HCT116 (cell line): ENCODE measurements at regions not wholly inside any gene's neighbourhood (a gene's known extent, or its start where the extent isn't known, plus 50 kb on each side); places are given as distances from the start of the nearest gene placed in this dataset.

ENCODE experiments used
- ATAC-seq: fragments of 200-7000 bp; cut with Tn5 transposase; 2 replicates; pipeline ENCODE4 v1.9.1; 2020; ENCODE audit warnings: mild to moderate bottlenecking, moderate library complexity
- BruUV-seq: library from RNA; stranded (reverse); fragments of 400-500 nt; replicated peaks from 2 replicates; lab custom pipeline; 2021; lab: Mats Ljungman, UMichigan
- CTCF ChIA-PET: fragments of 300-600 bp; sonication (Branson Sonifier 250); formaldehyde crosslinking; loops from one replicate; lab custom pipeline; 2021; ENCODE audit warnings: antibody characterized with exemption; lab: Charles Lee
- POLR2A ChIA-PET: fragments of 300-600, 350-600 bp; sonication (Branson Sonifier 250); formaldehyde crosslinking; loops from one replicate; lab custom pipeline; 2021; ENCODE audit warnings: antibody characterized with exemption; lab: Charles Lee
- RAD21 ChIA-PET, 2 experiments: fragments of 300-600 bp; sonication (Branson Sonifier 250); formaldehyde crosslinking; loops; one replicate each; lab custom pipeline; 2023; ENCODE audit warnings: low total read pairs in 2 of 2; ENCODE audit not compliant: uncharacterized antibody in 2 of 2, unreplicated experiment in 2 of 2, low non-redundant PET in 1 of 2; lab: Charles Lee
- DNase-seq: peaks from one replicate; pipeline ENCODE4 v3.0.0-alpha.2; 2010; ENCODE audit warnings: low read depth, low spot score
- H2AFZ ChIP-seq: fragments of 200-600 bp; shearing (Covaris generic), sonication (generic); 2 replicates; pipeline ENCODE4 v1.6.1; 2017; ENCODE audit warnings: low read depth, mixed run types, mixed read lengths, antibody characterized with exemption, low read length; ENCODE audit not compliant: poor library complexity, severe bottlenecking
- H3K27ac ChIP-seq: 2 replicates; pipeline ENCODE4 v1.5.1; 2012; ENCODE audit warnings: low read depth, low read length
- H3K27me3 ChIP-seq: fragments of 200-600 bp; sonication (generic); 2 replicates; pipeline ENCODE4 v1.6.1; 2016; ENCODE audit warnings: mixed run types, low read length, mixed read lengths; ENCODE audit not compliant: insufficient read depth
- H3K36me3 ChIP-seq, 2 experiments: fragments of 200-500 bp in 1 of 2; fragments of 200-600 bp in 1 of 2; sonication (Bioruptor generic) in 1 of 2; sonication (generic) in 1 of 2; 2 replicates each; pipeline versions ENCODE4 v1.5.1 to v1.6.1; 2014 to 2016; ENCODE audit warnings: low read length in 2 of 2, inconsistent platforms in 1 of 2, mixed read lengths in 1 of 2, mixed run types in 1 of 2; ENCODE audit not compliant: insufficient read depth in 2 of 2, control insufficient read depth in 1 of 2
- H3K4me1 ChIP-seq, 2 experiments: fragments of 200-600 bp in 1 of 2; sonication (generic) in 1 of 2; 2 replicates each; pipeline versions ENCODE4 v1.5.1 to v1.6.1; 2012 to 2017; ENCODE audit warnings: low read length in 2 of 2, inconsistent platforms in 1 of 2, mild to moderate bottlenecking in 1 of 2, mixed read lengths in 1 of 2, mixed run types in 1 of 2, moderate library complexity in 1 of 2; ENCODE audit not compliant: insufficient read depth in 2 of 2, control insufficient read depth in 1 of 2
- H3K4me2 ChIP-seq: fragments of 200-600 bp; sonication (generic); 2 replicates; pipeline ENCODE4 v1.6.1; 2017; ENCODE audit warnings: mixed run types, low read length, mixed read lengths
- H3K4me3 ChIP-seq, 2 experiments: fragments of 200-600 bp in 1 of 2; sonication (generic) in 1 of 2; replicated peaks in 1 of 2; 2 replicates each; pipeline ENCODE4 v1.5.1; 2011 to 2016; ENCODE audit warnings: low read length in 2 of 2, control low read depth in 1 of 2, low read depth in 1 of 2, mild to moderate bottlenecking in 1 of 2, mixed read lengths in 1 of 2, mixed run types in 1 of 2
- H3K79me2 ChIP-seq: fragments of 200-600 bp; sonication (generic); 2 replicates; pipeline ENCODE4 v1.6.1; 2017; ENCODE audit warnings: mild to moderate bottlenecking, mixed run types, low read length, moderate library complexity, mixed read lengths; ENCODE audit not compliant: insufficient read depth
- H3K9ac ChIP-seq: fragments of 200-600 bp; sonication (generic); 2 replicates; pipeline ENCODE4 v1.6.1; 2016; ENCODE audit warnings: low read length, mixed read lengths
- H3K9me2 ChIP-seq: fragments of 200-600 bp; sonication (generic), shearing (Covaris generic); 2 replicates; pipeline ENCODE4 v1.6.1; 2017; ENCODE audit warnings: mixed run types, mild to moderate bottlenecking, moderate library complexity; ENCODE audit not compliant: insufficient read depth
- H3K9me3 ChIP-seq, 2 experiments: fragments of 200-500 bp in 1 of 2; fragments of 200-600 bp in 1 of 2; sonication (Bioruptor generic) in 1 of 2; sonication (generic) in 1 of 2; 2 replicates each; pipeline ENCODE4 v1.6.1; 2014 to 2017; ENCODE audit warnings: low read length in 2 of 2, mixed read lengths in 2 of 2, inconsistent platforms in 1 of 2, low read depth in 1 of 2, mild to moderate bottlenecking in 1 of 2, mixed run types in 1 of 2, moderate library complexity in 1 of 2; ENCODE audit not compliant: control insufficient read depth in 1 of 2, insufficient read depth in 1 of 2
- H4K20me1 ChIP-seq: fragments of 200-600 bp; sonication (generic), shearing (Covaris generic); 2 replicates; pipeline ENCODE4 v1.6.1; 2017; ENCODE audit warnings: mixed run types, mild to moderate bottlenecking, moderate library complexity; ENCODE audit not compliant: insufficient read depth
- CBX3 ChIP-seq: IDR thresholded peaks from 2 replicates; pipeline ENCODE4 v1.6.1; 2012; ENCODE audit warnings: low read depth
- CEBPB ChIP-seq: IDR thresholded peaks from 2 replicates; pipeline ENCODE4 v1.6.1; 2012; ENCODE audit warnings: low read depth
- EGR1 ChIP-seq: IDR thresholded peaks from 2 replicates; pipeline ENCODE4 v1.6.1; 2012; ENCODE audit warnings: low read depth
- EZH2 ChIP-seq: fragments of 200-600 bp; sonication (generic); IDR thresholded peaks from 2 replicates; pipeline ENCODE4 v1.6.1; 2017; ENCODE audit warnings: antibody characterized with exemption, mixed run types
- FOSL1 ChIP-seq: IDR thresholded peaks from 2 replicates; pipeline ENCODE4 v1.6.1; 2012; ENCODE audit warnings: low read depth
- RAD21 ChIP-seq: IDR thresholded peaks from 2 replicates; pipeline ENCODE4 v1.6.1; 2012; ENCODE audit warnings: low read depth, mild to moderate bottlenecking
- SIN3A ChIP-seq: IDR thresholded peaks from 2 replicates; pipeline ENCODE4 v1.6.1; 2012; ENCODE audit warnings: low read depth
- TCF7L2 ChIP-seq: IDR thresholded peaks from 2 replicates; pipeline ENCODE4 v1.7.0; 2011; ENCODE audit warnings: borderline replicate concordance, inconsistent platforms; ENCODE audit not compliant: insufficient read depth, insufficient read length; ENCODE audit errors: extremely low read depth
- YY1 ChIP-seq: IDR thresholded peaks from 2 replicates; pipeline ENCODE4 v1.6.1; 2011; ENCODE audit warnings: low read length, low read depth, moderate library complexity, mild to moderate bottlenecking; ENCODE audit not compliant: insufficient replicate concordance; ENCODE audit errors: extremely low read depth
- intact Hi-C: fragments of 100-400 bp; cut with micrococcal nuclease; formaldehyde crosslinking; loops from 2 replicates; pipeline ENCODE4 v1.10.0; 2022
- TF ChIP-seq, protein P1 (sequence below): IDR thresholded peaks from 2 replicates; pipeline ENCODE4 v1.6.1; 2012
- TF ChIP-seq, protein P2 (sequence below): IDR thresholded peaks from 2 replicates; pipeline ENCODE4 v1.6.1; 2011; ENCODE audit warnings: mild to moderate bottlenecking, low read length, moderate library complexity; ENCODE audit not compliant: insufficient replicate concordance; ENCODE audit errors: extremely low read depth
- TF ChIP-seq, protein P3 (sequence below): IDR thresholded peaks from 2 replicates; pipeline ENCODE4 v1.6.1; 2012

DNA sequence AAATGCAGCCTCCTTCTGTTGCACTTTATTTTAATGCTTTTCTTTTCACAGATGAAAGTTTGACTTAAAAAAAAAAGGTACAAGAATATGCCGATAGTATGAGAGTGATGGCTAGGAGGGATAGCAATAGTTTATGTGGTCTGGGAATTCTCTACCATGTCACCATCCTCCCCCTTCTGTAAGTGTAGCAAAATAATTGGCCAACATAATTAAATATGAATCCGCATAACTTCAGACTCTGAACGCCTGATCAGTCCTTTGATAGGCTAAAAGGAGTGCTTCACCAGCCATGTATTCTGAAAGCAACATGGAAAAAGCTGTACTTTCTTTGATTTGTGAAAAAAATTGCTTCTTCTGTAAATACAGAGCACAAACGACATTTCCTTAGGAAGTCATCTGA, 95.7 kb upstream of the TTC29 start:
- Histone ChIP-seq H3K27ac (no peak overlapping the region), H4K20me1 (no peaks in the 10 kb centered on the region), H3K9me2 (no peaks in the 10 kb centered on the region), H3K4me1 (no peaks in the 10 kb centered on the region), H3K27me3 (peaks cover 78% of the 10 kb centered on the region), H3K9ac (no peak overlapping the region), H3K4me3 (no peak overlapping the region), H3K36me3 (no peaks in the 10 kb centered on the region), H3K9me3 (no peaks in the 10 kb centered on the region), H2AFZ (no peak overlapping the region), H3K4me2 (no peak overlapping the region), H3K79me2 (no peaks in the 10 kb centered on the region)
- DNase-seq (no peak), ATAC-seq (no peak)
- ChIA-PET CTCF (interaction anchor here (1.3 kb wide), 1 partner anchor 55 kb away, joined by 7 read pairs; no protein-coding TSS in a partner anchor), POLR2A (no interaction called here), RAD21 (no interaction called here)
- BruUV-seq = no TSS peak
- no peak for TF ChIP-seq FOSL1
- TF ChIP-seq EZH2 = no peak
- no peak for TF ChIP-seq TCF7L2
- no peak for TF ChIP-seq CEBPB
- no peak for TF ChIP-seq EGR1
- TF ChIP-seq SIN3A = no peak
- TF ChIP-seq, protein P1, sequence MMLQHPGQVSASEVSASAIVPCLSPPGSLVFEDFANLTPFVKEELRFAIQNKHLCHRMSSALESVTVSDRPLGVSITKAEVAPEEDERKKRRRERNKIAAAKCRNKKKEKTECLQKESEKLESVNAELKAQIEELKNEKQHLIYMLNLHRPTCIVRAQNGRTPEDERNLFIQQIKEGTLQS = no peak
- TF ChIP-seq YY1 = no peak
- no peak for TF ChIP-seq CBX3
- TF ChIP-seq, protein P2, sequence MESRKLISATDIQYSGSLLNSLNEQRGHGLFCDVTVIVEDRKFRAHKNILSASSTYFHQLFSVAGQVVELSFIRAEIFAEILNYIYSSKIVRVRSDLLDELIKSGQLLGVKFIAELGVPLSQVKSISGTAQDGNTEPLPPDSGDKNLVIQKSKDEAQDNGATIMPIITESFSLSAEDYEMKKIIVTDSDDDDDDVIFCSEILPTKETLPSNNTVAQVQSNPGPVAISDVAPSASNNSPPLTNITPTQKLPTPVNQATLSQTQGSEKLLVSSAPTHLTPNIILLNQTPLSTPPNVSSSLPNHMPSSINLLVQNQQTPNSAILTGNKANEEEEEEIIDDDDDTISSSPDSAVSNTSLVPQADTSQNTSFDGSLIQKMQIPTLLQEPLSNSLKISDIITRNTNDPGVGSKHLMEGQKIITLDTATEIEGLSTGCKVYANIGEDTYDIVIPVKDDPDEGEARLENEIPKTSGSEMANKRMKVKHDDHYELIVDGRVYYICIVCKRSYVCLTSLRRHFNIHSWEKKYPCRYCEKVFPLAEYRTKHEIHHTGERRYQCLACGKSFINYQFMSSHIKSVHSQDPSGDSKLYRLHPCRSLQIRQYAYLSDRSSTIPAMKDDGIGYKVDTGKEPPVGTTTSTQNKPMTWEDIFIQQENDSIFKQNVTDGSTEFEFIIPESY = no peak
- TF ChIP-seq, protein P3, sequence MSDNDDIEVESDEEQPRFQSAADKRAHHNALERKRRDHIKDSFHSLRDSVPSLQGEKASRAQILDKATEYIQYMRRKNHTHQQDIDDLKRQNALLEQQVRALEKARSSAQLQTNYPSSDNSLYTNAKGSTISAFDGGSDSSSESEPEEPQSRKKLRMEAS = no peak
- TF ChIP-seq RAD21 = no peak
- intact Hi-C loops = no loop called here
